ENCODE measurements at regions not wholly inside any gene's neighbourhood (a gene's known extent, or its start where the extent isn't known, plus 50 kb on each side); places are given as distances from the start of the nearest gene placed in this dataset.
"Not testable (repeated sequence)": the region's sequence is repeated elsewhere in the genome, so short reads cannot be mapped to it uniquely, and the experiment has no call there.

DNA sequence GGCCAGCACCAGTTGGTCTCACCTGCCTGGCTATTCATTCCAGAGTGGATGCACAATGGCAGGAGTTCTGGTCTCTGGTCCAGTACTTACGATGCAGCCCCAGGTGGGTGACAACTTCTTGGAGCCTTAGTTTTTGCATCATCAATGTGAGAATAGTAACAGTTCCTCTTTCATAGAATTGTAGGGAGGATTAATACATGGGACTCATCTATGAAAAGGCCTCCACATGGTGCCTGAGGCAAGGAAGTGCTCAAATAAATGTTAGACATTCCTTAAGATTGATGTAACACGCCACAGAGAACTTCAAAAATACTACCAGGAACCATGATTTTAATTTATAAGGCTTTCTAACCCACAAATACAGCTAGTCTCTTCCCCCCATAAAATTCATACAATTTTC, 120.1 kb upstream of the CHST15 start:
- no peak for DNase-seq (ENCODE audit: low read depth)

DNA sequence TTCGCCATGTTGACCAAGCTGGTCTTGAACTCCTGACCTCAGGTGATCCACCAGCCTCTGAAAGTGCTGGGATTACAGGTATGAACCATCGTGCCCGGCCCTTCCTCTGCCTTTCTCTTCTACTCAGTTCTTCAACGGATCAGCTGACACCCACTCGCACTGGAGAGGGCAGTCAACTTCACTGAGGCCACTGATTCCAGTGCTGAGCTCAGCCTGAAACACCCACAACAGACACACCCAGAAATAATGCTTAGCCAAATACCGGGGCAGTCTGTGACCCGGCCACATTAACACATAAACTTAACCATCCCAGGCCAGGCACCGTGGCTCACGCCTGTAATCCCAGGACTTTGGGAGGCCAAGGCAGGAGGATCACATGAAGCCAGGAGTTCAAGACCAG, 119.3 kb upstream of the CHST15 start:
- DNase-seq (ENCODE audit: low read depth): no peak

DNA sequence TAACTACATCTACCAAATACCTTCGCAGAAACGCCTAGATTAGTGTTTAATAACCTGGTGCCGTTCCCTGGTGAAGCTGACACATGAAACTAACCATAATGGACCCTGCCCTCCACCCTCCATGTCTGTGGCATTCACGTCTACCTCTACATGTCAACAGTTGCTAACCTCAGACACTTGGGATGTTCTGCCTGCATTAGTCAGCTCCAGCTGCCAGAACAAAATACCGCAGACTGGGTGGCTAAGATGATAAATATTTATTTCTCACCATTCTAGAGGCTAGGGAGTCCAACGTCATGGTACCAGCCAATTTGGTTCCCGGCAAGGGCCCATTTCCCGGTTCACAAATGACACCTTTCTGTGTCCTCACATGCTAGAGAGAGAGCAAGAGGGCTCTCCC, 118.5 kb upstream of the CHST15 start:
- DNase-seq (ENCODE audit: low read depth): no peak

DNA sequence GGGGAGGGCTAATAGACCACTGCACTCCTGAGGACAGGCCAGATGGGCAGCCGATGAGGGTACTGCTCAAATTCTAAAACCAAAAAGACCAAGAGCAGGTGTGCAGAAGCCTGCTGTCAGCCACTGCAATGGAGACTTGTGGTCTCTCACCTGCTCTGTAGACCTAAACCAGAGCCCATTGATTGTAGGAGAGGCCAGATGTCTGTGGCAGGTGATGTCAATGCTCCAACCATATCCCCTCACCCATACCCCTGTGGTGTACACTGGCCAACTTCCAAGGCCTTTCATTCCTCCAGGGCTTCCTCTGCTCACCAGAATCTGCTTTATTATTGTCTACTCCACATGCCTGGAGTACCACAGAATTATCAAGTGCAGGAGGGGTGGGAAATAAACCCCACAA, 116.9 kb upstream of the CHST15 start:
- no peak for DNase-seq (ENCODE audit: low read depth)

DNA sequence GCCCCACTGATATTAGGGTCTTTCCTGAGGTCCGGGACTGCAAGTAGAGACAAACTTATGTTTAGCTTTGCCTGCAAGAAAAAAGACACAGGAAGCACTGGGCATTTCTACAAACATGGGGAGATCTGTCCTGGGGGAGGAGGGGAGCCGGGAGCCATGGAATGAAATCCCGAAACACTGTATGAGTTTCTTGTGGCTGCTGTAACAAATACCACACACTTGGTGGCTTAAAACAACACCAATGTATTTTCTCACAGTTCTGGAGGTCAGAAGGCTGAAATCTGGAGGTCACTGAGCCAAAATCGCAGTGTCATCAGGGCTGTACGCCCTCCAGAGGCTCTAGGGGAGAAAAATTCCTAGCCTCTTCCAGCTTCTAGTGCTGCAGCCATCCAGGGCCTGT, 114.0 kb upstream of the CHST15 start:
- DNase-seq (ENCODE audit: low read depth): no peak

DNA sequence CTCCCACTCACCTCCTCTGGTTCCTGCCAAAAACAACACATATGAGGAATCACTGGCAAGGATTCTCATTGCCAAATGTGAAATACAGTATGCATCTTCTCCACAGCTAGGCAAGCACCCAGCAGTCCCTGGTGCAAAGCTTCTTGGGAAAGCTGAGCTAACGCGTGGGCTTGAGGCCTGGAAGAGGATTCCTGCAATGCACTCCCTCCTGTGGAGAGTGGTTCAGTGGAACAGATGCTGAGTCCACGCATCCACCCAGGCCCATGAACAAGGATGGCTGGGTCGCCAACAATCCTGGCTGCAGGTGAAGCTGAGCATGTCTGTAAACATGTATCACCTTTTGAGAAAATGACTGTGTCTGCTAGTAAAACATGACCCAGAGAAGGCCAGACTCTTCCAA, 113.2 kb upstream of the CHST15 start:
- no peak for DNase-seq (ENCODE audit: low read depth)

DNA sequence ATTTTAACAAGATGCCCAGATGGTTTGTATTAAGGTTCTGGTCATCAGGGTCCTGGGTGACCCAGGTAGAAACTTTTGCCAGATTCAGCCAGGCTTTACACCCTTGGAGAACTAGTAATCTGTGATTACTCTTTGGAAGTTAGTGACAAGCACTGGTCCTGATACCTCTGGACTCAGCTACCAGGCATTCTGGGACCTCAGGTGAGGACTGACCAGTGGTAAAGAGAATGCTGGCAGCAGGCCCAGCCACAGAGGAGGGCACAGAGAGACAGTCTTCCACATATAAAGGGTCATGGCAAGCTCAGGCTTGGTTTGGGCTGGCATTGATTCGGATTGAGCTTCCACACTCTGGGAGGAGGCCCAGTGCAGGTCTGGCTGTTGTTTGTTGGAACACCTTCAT, 112.0 kb upstream of the CHST15 start:
- no peak for DNase-seq (ENCODE audit: low read depth)

DNA sequence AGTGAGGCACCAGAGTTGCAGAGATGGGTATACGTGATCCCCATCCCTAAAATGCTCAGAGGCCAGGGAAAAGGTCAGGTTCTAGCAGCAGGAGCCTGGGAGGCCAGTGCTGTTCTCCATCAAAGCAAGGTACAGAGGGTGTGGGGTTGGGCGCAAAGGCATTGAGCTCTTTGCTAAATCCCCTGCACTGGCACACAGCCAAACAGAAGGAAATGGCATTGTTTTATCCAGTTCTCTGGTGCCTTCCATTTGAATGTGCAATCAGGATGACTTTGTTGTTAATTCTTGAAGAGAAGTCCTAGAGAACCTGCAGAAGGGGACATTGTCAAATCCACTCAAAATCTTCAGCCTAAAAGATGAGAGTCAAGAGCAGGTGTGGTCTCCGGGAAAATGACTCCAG, 111.3 kb upstream of the CHST15 start:
- no peak for DNase-seq (ENCODE audit: low read depth)

DNA sequence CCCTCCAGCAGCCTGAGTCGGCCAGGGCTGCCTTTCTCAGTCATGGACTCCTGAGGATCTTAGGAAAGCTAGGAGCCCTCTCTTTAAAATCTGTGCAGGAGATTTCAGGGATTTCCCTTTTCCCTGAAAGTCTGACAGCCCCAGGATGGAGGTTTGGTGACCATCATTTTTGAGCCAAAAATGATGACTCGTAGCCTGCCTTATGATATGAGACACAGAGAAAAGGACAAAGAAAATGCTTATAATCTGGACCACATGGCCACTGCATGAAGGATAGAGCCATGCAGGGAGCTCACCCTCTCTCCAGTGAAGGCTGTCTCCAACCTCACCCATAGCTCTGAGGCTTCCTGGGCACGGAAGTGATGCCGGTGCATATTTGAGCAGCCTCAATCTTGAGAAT, 106.6 kb upstream of the CHST15 start:
- DNase-seq (ENCODE audit: low read depth): no peak

DNA sequence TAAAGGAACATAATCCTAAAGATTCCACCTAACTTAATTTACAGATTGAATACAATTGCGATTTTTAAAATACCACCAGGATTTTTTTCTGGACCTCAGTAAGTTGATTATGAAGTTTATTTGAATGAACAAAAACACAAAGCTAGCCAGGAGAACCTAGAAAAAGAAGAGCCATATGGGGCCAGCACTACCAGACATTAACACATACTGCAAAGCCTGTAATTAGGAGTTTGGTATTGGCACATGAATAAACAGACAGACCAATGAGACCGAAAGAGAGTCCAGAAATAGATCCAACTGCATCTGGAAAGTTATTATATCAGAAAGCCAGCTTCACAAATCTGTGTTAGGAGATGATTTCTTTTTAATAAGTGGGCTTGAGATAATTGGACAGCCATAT, 105.5 kb upstream of the CHST15 start:
- DNase-seq (ENCODE audit: low read depth): no peak

DNA sequence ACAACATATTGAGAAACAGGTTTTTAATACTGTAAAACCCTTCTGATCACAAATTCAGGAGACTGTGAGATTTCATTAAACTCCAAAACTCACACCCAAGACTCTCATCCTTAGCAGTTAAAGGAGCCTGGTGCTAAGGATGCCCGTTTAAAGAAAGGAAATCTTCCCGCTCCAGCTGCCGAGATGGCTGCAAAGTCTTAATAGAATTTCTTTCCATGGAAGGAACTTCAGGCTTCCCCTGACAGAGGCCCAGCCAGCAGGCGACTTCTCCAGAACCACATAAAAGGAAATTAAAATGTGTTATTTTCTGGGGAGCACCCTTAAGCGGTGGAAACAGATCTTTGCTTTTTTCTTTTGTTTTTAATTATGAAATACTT, 104.7 kb upstream of the CHST15 start:
- no peak for DNase-seq (ENCODE audit: low read depth)

DNA sequence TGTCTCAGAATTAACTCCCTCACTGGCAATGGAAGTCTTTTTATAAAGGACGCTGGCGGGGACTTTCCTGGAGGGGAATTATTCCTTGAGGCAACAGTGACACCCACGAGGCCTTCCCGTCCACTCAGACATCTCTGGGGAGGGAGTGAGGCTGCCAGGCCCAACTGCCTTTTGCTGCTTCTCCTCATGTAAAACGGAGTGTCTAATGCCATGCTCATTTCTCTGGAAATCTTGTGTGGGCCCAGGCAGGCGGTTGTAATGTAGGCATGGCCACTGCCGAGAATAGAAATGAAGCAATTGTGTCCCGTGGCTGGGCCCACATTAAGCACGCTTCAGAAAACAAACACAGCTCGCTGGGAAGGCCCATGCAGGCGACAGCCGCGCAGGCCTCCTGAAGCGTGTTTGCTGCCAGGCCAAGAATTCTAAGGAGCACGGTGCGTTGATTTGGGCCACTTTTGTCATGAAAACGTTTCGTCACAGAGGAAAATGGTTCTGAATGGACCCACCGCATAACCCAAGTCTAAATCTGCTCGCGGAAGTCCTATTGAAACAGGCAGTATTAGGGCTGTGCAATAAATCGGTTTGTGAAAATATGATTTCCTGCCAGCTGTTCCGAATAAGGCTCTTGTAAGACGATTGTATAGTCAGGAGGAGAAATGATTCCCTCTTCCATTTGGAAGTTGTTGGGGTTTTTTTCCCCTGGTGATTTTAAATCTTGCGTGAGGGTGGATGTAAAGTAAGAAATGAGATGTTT, 104.2 kb upstream of the CHST15 start:
- no peak for DNase-seq (ENCODE audit: low read depth)

DNA sequence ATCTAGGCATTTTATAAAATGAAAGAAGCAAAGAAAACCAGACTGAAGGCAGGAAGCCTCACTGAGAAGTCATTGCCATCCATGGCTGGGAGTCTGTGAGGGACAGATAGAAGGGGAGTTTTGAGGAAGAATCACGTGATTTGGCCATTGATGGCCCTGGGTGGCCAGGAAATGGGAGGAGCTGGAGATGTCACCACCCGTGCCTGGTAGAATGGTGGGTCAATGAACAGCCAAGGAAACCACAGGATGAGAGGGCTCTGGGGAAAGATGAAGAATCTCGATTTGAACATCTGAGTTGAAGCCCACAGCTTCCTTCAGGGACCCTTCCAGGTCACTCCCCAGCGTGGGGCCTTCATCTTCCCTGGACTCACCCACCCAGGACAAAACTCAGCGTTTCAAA, 103.3 kb upstream of the CHST15 start:
- DNase-seq (ENCODE audit: low read depth): no peak

DNA sequence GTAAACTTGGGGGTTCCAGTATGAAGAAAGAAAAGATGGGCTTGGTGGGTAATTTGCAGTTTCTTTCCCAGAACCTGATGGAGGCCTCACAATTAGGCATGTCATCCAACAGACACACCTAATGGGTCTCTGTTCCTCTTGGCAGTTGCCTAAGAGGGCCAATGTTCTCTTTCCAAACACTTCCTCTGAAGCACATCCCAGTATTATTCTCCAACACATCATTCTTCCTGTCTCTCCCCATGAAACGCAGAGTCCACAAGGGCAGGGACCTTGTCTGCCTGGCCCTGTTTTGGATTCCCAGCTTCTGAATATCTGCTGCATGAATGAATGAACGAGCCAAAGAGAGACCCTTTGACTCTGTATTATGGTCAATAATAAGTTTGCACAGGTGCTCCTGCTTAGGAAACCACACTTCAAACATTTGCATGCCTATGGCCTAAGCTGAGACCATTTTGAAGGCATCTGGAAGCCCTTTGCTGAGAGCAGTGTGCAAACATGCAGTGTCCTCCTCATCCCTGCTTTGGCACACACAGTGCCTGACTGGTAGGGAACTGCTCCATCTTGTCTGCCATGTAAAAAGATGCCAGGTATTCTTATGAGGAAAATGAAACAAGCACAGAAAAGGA, 100.9 kb upstream of the CHST15 start:
- DNase-seq (ENCODE audit: low read depth): no peak

DNA sequence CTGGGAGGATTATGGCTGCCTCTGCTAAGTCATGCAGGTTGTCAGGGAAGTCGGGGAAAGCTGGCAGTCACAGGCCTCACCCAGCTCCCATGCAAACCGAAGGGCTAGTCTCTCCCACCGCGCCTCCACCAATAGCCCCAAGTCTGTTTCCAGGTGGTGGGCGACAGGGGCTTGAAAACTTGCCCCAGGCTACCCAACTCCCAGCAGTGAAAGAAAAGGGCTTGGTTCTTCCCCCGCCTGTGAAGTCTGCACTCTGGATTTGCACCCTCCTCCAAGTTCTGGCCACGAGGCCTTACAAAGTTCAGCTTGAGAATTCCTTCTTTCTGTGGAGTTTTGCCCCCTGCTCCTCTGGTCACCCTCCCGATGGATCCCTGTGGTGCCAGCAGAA, 99.9 kb upstream of the CHST15 start:
- DNase-seq (ENCODE audit: low read depth): no peak

DNA sequence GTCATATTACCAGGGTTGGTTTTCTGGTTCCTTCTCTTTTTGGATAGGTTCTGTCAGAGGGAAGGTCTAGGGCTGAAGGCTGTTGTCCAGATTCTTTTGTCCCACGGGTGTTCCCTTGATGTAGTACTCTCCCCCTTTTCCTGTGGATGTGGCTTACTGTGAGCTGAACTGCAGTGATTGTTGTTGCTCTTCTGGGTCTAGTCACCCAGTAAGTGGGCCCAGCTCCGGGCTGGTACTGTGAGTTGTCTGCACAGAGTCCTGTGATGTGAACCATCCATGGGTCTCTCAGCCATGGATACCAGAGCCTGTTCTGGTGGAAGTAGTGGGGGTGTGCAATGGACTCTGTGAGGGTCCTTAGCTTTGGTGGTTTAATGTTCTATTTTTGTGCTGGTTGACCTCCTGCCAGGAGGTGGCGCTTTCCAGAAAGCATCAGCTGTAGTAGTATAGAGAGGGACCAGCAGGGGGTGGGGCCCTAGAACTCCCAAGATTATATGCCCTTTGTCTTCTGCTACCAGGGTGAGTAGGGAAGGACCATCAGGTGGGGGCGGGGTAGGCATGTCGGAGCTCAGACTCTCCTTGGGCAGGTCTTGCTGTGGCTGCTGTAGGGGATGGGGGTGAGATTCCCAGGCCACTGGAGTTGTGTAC, 99.4 kb upstream of the CHST15 start:
- DNase-seq (ENCODE audit: low read depth): not testable (repeated sequence)

DNA sequence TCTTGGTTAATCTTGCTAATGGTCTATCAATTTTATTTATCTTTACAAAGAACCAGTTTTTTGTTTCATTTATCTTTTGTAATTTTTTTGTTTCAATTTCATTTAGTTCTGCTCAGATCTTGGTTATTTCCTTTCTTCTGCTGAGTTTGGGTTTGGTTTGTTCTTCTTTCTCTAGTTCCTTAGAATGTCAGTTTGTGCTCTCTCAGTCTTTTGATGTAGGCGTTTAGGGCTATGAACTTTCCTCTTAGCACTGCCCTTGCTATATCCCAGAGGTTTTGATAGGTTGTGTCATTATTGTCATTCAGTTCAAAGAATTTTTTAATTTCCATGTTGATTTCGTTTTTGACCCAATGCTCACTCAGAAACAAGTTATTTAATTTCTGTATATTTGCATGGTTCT, 97.1 kb upstream of the CHST15 start:
- DNase-seq (ENCODE audit: low read depth): not testable (repeated sequence)

DNA sequence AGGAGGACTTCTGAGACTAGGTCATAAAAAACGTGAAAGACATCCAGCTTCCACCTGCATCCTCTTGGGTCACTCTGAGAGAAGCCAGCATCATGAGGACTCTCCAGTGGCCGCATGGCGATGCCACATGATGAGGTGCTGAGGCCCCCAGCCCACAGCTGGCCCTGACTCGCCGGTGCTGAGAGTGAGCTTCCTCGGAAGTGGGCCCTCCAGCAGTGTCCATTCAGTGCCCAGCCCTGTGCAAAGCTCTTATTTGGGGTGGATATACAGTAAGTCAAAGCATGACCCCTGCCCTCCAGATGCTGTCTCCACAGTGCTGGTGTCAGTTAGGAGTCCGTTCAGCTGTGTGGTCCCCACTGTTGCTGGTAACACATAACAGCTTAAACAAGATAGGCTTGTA, 93.6 kb upstream of the CHST15 start:
- no peak for DNase-seq (ENCODE audit: low read depth)

DNA sequence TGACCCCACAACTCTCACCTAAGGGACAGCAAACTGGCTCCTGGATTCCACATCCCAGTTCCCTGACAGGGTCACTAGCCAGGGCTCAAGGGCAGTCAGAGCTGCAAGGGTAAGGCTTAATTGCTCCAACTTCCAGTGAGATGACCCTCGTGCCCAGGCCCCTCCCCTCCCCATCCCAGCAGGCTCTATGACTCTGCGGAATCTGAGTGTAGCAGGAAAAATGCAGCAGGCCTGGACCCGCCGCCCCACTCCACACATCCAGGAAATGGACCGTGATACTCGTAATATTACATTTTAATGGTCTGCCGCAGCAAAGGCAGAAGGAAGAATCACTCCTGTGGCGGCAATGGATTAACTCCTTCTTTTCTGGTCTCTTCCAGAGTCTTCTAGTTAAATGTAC, 91.7 kb upstream of the CHST15 start:
- no peak for DNase-seq (ENCODE audit: low read depth)

DNA sequence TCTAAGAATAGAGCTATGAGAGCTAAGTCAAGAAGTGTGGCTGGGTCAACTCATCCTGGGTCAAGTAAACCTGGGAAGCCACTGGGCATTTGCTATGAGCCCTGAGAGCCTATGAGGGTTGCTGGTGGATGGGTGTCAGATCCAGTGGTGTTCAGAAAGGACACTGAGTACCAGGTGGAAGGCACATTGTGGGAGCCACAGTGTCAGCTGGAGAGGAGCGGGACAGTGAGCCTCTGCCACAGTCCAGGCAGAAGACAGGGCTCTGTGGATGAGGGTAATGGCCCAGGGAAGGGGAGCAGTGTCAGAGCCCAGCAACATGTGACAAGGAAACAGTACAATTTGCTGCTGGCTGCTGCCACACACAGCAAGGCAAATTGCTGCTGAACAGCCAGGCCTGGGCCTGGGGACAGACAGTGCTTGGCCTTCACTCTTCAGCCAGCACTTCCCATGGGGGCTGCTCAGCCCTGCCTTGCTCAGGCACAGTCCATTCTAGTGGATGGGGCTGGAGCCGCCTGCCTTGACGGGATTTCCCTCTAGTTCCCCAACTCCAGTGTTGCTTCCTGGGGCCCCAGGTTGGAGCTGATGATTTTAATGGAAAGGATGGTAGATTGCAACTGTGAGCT, 90.9 kb upstream of the CHST15 start:
- DNase-seq (ENCODE audit: low read depth): no peak

DNA sequence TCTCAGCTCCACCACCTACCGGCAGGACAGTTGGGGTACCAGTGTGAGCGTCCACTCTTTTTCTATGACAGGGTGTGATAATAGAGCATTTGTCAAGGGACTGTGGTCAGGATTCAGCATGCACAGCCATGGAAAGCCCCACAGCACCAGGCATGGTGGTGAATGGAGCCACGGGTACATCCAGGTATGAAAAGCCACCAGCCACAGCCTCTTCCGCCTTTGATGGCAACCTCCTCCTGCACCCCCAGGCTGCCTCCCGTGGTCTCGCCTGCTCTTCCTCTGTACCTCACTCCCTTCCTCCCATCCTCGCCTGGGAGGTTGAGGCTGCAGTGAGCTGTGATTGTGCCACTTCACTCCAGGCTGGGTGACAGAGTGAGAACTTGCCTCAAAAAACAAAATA, 90.2 kb upstream of the CHST15 start:
- DNase-seq (ENCODE audit: low read depth): no peak

DNA sequence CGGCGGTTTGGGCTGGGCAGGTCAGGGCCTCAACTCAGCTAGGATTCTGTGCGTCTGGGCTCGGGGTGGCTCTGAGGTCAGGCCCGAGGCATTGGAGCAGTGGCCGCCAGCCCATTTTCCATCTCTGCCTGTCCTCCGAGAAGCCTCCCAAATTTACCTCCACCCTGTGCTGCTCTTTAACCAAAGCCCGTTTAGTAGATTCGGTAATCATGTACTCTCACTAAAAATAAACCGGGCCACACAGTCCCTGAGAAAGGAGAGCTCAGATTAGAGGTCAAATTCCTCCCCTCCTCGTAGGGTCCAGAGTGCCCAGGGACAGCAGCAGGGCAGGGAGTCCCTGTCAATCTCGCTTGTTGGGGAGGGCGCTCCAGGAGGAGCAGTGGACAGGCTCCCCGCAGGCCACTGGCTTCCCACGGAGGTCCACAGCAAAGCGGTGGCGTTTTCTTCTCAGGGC, 88.7 kb upstream of the CHST15 start:
- DNase-seq (ENCODE audit: low read depth): no peak

DNA sequence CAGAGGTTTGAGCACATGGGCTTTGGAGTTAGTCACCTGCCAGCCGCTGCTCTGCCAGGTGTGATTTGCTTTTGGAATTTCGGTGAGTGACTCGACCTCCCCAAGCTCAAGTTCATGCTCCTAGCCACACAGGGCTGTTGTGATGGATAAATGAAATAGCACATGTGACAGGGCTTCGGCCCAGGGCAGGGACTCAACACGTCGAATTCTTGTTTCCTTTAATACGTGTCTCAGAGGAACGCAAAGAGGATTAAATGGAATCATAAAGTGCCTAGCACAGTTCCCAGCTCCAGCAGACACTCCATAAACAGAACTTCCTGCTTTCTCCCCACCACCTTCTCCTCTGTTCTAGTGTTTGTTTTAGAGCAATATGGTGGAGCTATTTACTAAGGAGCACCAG, 88.3 kb upstream of the CHST15 start:
- DNase-seq (ENCODE audit: low read depth): no peak
